Activated T-helper 2 cell treated with anti-CD3 and anti-CD28 coated beads, Interferon-gamma antibody, Interleukin-2, Interleukin-4, amounts not matched to agents 10 μg/mL and 5 μg/mL and 100 μg/mL, durations not matched to agents 14 hours and 24 hours and 36 hours (primary cell): ENCODE measurements at regions not wholly inside any gene's neighbourhood (a gene's known extent, or its start where the extent isn't known, plus 50 kb on each side); places are given as distances from the start of the nearest gene placed in this dataset.

Experiments used
- DNase-seq: peaks from one replicate; pipeline ENCODE4 v3.0.0; 2021; ENCODE audit warnings: low spot score
- H3K27ac Mint-ChIP-seq: one replicate; pipeline ENCODE4 v1.8.0; 2021; ENCODE audit warnings: mixed read lengths
- H3K27me3 Mint-ChIP-seq: one replicate; pipeline ENCODE4 v1.8.0; 2021; ENCODE audit warnings: low read depth, mixed read lengths
- H3K36me3 Mint-ChIP-seq: one replicate; pipeline ENCODE4 v1.8.0; 2021; ENCODE audit warnings: low read depth, mixed read lengths
- H3K4me1 Mint-ChIP-seq: one replicate; pipeline ENCODE4 v1.8.0; 2021; ENCODE audit warnings: low read depth, mixed read lengths
- H3K4me3 Mint-ChIP-seq: one replicate; pipeline ENCODE4 v1.8.0; 2021; ENCODE audit warnings: low read depth, mild to moderate bottlenecking, moderate library complexity, mixed read lengths
- H3K9me3 Mint-ChIP-seq: one replicate; pipeline ENCODE4 v1.8.0; 2021; ENCODE audit warnings: mixed read lengths
- intact Hi-C: fragments of 100-400 bp; cut with micrococcal nuclease; formaldehyde crosslinking; loops from one replicate; pipeline ENCODE4 v1.15.1; 2023

DNA sequence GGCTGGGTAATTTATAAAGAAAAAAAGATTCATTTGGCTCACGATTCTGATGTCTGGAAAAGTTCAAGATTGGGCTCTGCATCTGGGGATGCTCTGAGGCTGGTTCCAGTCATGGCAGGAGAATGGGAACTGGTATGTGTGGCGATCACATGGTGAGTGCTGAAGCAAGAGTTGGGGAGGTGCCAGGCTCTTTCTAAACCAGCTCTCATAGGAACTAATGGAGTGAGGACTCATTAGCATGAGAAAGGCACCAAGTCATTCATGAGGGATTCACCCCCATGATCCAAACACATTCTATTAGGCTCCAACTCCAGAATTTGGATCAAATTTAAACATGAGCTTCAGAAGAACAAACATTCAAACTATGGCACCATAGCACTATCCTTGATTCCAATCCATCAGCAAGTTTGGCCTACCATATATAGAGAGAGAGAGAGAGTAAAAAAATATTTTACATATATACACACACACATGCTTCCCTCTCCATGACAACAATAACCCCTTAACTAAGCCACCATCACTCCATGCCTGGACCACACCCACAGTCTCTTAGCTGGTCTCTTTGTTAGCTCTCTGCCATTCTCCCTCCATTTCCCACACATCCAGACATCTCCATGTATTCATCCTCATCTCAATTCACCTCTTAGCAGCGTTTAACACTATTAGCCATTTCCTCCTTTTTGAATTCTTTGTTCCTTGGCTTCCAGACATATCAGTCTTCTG, 57.9 kb downstream of the NPY start:
- intact Hi-C loops: no loop called here

DNA sequence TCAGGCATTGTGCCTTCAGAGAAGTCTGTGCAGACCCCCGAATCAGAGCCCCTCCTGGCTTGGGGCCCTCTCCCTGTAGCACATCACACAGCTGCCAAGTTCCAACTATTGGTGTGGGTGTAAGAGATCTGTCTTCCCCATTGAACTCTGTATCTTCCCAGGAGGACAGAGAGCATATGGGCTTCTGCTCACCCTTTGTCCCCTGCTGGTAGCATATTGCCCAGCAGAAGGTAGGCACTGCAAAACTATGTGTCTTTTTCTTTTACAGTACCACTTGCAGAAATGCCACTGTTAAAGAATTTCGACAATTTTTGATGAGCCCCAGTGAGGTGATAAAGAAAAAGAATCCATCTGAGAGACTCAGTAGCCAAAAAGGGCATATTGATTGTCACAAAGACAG, 59.6 kb downstream of the NPY start:
- Mint-ChIP-seq H3K9me3 (no peaks in the 10 kb centered on the region), H3K27ac (no peak overlapping the region), H3K4me1 (no peaks in the 10 kb centered on the region), H3K4me3 (no peak overlapping the region), H3K27me3 (peaks cover 7% of the 10 kb centered on the region), H3K36me3 (no peaks in the 10 kb centered on the region)
- no peak for DNase-seq
- intact Hi-C loops: no loop called here

More for the DNA sequence above, 57.9 kb downstream of the NPY start:
- no peak overlapping the region for H3K27ac Mint-ChIP-seq
- no peaks in the 10 kb centered on the region for H3K36me3 Mint-ChIP-seq
- H3K4me1 Mint-ChIP-seq: peaks cover under 1% of the 10 kb centered on the region
- peaks cover 10% of the 10 kb centered on the region for H3K27me3 Mint-ChIP-seq
- no peaks in the 10 kb centered on the region for H3K9me3 Mint-ChIP-seq
- no peak for DNase-seq
- H3K4me3 Mint-ChIP-seq: no peak overlapping the region

DNA sequence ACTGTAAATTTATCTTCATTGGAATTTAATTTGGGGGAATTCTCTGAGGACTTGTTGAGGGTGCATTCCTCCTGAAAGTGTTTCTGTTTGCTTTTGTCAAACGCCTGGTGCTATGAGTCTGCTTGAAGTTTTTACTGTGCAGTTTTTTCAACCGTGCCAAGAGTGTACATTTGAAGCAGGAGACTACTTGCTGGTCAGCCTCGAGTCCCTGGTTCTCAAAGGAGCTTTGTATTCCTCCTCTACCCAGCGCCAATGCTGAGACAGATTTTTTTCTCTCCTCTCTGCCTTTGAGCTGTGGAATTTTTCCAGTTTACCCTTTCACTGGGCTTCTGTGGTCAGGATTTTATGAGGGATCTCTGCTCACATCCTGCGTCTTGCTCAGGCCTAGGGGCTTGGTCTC, 62.1 kb downstream of the NPY start:
- no peak for DNase-seq
- Mint-ChIP-seq H3K36me3 (no peaks in the 10 kb centered on the region), H3K27ac (no peak overlapping the region)

GRCh38 chr7:24346716-24347115, 62.7 kb downstream of the NPY start:
- H3K4me3 Mint-ChIP-seq: no peak overlapping the region
- DNase-seq: no peak
- no peaks in the 10 kb centered on the region for H3K36me3 Mint-ChIP-seq
- H3K9me3 Mint-ChIP-seq: no peaks in the 10 kb centered on the region
- no peaks in the 10 kb centered on the region for H3K4me1 Mint-ChIP-seq
- intact Hi-C loops: no loop called here
- peaks cover 14% of the 10 kb centered on the region for H3K27me3 Mint-ChIP-seq
- no peak overlapping the region for H3K27ac Mint-ChIP-seq

More for the DNA sequence above, 62.1 kb downstream of the NPY start:
- intact Hi-C loops: no loop called here
- Mint-ChIP-seq H3K9me3 (no peaks in the 10 kb centered on the region), H3K27me3 (peaks cover 11% of the 10 kb centered on the region), H3K4me3 (no peak overlapping the region), H3K4me1 (no peaks in the 10 kb centered on the region)

DNA sequence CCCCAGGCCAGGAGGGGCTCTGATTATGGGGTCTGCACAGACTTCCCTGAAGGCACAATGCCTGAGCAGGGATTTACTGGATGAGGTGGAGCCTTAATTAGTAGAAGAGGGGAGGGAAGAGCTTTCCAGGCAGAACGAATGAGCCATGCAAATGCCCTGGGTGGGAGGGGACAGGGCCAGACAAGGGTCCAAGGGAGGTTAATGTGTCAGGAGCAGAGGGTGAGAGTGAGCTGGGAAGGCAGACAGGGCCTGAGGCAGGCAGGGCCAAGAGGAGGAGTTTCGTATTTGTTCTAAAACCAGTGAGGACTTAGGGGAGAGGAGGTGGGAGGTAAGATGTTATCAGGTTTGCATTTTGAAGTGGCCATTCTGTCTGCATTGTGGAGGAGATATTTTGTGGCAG, 65.3 kb downstream of the NPY start:
- no peak overlapping the region for H3K27ac Mint-ChIP-seq
- no peak overlapping the region for H3K4me3 Mint-ChIP-seq
- peaks cover 22% of the 10 kb centered on the region for H3K27me3 Mint-ChIP-seq
- no peaks in the 10 kb centered on the region for H3K36me3 Mint-ChIP-seq
- H3K9me3 Mint-ChIP-seq: no peaks in the 10 kb centered on the region
- H3K4me1 Mint-ChIP-seq: no peaks in the 10 kb centered on the region
- DNase-seq: no peak
- intact Hi-C loops: no loop called here

GRCh38 chr7:24354456-24354855, 70.5 kb downstream of the NPY start:
- no peak for DNase-seq
- H3K27ac Mint-ChIP-seq: no peak overlapping the region
- intact Hi-C loops: no loop called here
- peaks cover 5% of the 10 kb centered on the region for H3K9me3 Mint-ChIP-seq
- H3K36me3 Mint-ChIP-seq: no peaks in the 10 kb centered on the region
- H3K4me1 Mint-ChIP-seq: peaks cover 10% of the 10 kb centered on the region
- H3K27me3 Mint-ChIP-seq: peaks cover 16% of the 10 kb centered on the region
- H3K4me3 Mint-ChIP-seq: no peak overlapping the region

DNA sequence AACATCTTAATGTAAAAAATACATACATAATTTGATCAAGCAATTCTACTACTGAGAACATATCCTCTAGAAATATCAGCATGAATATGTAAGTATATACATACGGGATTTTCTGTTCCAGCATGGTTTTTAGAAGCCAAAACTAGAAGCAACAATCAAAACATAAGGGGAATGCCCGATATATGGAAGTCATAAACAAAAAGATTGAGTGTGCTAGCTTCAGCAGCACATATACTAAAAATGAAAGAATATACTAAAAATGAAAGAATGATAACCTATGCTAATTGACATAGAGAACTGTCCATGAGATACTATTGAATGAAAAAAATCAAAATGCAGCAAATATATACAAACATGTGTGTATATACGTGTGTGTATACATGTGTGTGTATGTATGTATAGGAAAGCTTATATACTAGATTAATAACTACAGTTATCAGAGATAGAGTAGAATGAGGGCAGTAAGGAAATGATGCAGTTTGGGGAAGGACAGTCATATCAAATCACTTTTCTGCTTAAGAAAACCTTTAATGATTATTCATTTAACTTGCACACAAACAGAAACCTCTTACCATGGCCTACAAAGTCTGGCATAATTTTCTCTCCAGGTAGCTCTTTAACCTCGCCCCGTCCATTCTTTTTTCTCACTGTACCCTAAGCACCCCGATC, 72.9 kb downstream of the NPY start:
- intact Hi-C loops: no loop called here
- no peaks in the 10 kb centered on the region for H3K36me3 Mint-ChIP-seq

DNA sequence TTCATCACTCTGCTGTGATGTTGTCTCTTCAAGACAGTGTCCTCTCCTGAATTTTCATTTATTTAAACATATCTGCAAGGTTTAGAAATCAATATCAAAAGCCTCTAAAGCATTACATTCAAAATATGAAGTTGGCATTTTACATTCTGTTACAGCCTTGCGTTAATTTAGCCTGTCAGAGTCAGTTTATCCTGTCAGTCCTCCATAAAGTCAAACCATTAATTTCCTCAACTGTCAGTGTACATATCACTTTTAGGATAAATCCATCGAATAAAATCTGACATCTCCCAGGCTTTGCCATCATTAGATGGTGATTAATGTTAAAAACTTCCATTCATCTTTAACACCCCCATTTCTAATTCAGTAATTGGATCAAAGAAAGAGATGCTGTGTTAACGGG, 77.0 kb downstream of the NPY start:
- H3K36me3 Mint-ChIP-seq: no peaks in the 10 kb centered on the region
- H3K27me3 Mint-ChIP-seq: peaks cover 26% of the 10 kb centered on the region
- no peak overlapping the region for H3K4me3 Mint-ChIP-seq
- DNase-seq: no peak
- H3K4me1 Mint-ChIP-seq: peaks cover 10% of the 10 kb centered on the region
- H3K27ac Mint-ChIP-seq: no peak overlapping the region
- intact Hi-C loops: no loop called here
- no peaks in the 10 kb centered on the region for H3K9me3 Mint-ChIP-seq

More for the DNA sequence above, 72.9 kb downstream of the NPY start:
- H3K4me3 Mint-ChIP-seq: no peak overlapping the region
- H3K27ac Mint-ChIP-seq: no peak overlapping the region
- peaks cover 5% of the 10 kb centered on the region for H3K9me3 Mint-ChIP-seq
- peaks cover 10% of the 10 kb centered on the region for H3K4me1 Mint-ChIP-seq
- DNase-seq: no peak
- peaks cover 19% of the 10 kb centered on the region for H3K27me3 Mint-ChIP-seq

DNA sequence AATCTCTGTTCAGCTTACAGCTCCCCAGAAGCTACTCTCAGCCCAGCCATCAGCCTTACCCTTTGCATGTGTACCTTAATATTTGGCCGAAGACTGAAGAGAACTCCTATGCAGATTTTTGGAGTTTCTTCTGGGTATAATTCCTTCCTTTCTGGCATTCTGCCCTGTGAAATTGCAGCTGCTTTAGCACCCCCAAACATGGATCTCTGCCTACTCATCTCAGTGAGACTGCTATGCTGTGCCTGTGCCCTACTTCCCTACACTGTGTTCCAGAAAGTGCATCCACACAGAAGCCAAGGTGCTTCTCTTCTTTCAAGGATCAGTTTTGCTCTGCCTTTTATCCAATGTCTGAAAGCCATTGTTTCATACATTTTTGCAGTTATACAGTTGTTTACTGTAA, 81.6 kb downstream of the NPY start:
- H3K27ac Mint-ChIP-seq: no peak overlapping the region
- intact Hi-C loops: no loop called here
- no peaks in the 10 kb centered on the region for H3K9me3 Mint-ChIP-seq
- no peak for DNase-seq
- no peaks in the 10 kb centered on the region for H3K4me1 Mint-ChIP-seq
- H3K4me3 Mint-ChIP-seq: no peak overlapping the region
- no peaks in the 10 kb centered on the region for H3K36me3 Mint-ChIP-seq
- H3K27me3 Mint-ChIP-seq: peaks cover 35% of the 10 kb centered on the region

- peaks cover 27% of the 10 kb centered on the region for H3K27me3 Mint-ChIP-seq
- no peak overlapping the region for H3K27ac Mint-ChIP-seq
- intact Hi-C loops: no loop called here
- H3K4me3 Mint-ChIP-seq: no peak overlapping the region
- H3K4me1 Mint-ChIP-seq: no peaks in the 10 kb centered on the region
- H3K36me3 Mint-ChIP-seq: no peaks in the 10 kb centered on the region
- H3K9me3 Mint-ChIP-seq: no peaks in the 10 kb centered on the region
- DNase-seq: no peak
Measured at GRCh38 chr7:24366876-24367275, 82.9 kb downstream of the NPY start.

GRCh38 chr7:24368161-24368560, 84.2 kb downstream of the NPY start:
- DNase-seq: no peak
- Mint-ChIP-seq H3K4me3 (no peak overlapping the region), H3K36me3 (no peaks in the 10 kb centered on the region), H3K4me1 (no peaks in the 10 kb centered on the region), H3K27ac (no peak overlapping the region), H3K9me3 (no peaks in the 10 kb centered on the region), H3K27me3 (peaks cover 23% of the 10 kb centered on the region)
- intact Hi-C loops: no loop called here

- intact Hi-C loops: no loop called here
- Mint-ChIP-seq H3K27me3 (peaks cover 17% of the 10 kb centered on the region), H3K27ac (no peak overlapping the region), H3K9me3 (no peaks in the 10 kb centered on the region), H3K4me3 (no peak overlapping the region), H3K36me3 (no peaks in the 10 kb centered on the region), H3K4me1 (no peaks in the 10 kb centered on the region)
- no peak for DNase-seq
Measured at GRCh38 chr7:24370541-24370940, 86.6 kb downstream of the NPY start.
